Stomach (tissue), 4 donors: ENCODE measurements at regions not wholly inside any gene's neighbourhood (a gene's known extent, or its start where the extent isn't known, plus 50 kb on each side); places are given as distances from the start of the nearest gene placed in this dataset.

Experiments
- CTCF ChIP-seq, 7 experiments: fragments of 450-650 bp in 4 of 7; fragments of 200-600 bp in 3 of 7; sonication (generic) in 3 of 7; IDR thresholded peaks; one replicate each; pipeline ENCODE4 v1.5.1; 2016 to 2019; ENCODE audit warnings: antibody characterized with exemption in 7 of 7, control low read depth in 2 of 7, mild to moderate bottlenecking in 1 of 7
- POLR2A ChIP-seq, 4 donors: fragments of 450-650 bp; IDR thresholded peaks; one replicate each; pipeline ENCODE4 v1.6.1; 2016; ENCODE audit warnings: antibody characterized with exemption in 4 of 4, control low read depth in 2 of 4, mild to moderate bottlenecking in 1 of 4, moderate library complexity in 1 of 4
- POLR2AphosphoS5 ChIP-seq, 3 donors: sonication (generic); formaldehyde crosslinking; IDR thresholded peaks; one replicate each; pipeline ENCODE4 v1.6.1; 2016; ENCODE audit warnings: antibody characterized with exemption in 3 of 3

GRCh38 chr5:126093041-126093440, 330.2 kb upstream of the GRAMD2B start:
- TF ChIP-seq CTCF (IDR thresholded peaks at IDR 0.05) (no peak), POLR2A (IDR thresholded peaks at IDR 0.05) (no peak), POLR2AphosphoS5 (IDR thresholded peaks at IDR 0.05) (no peak)
